ENCODE measurements at regions not wholly inside any gene's neighbourhood (a gene's known extent, or its start where the extent isn't known, plus 50 kb on each side); places are given as distances from the start of the nearest gene placed in this dataset.
A peak's percentile ranks its signal among the peaks of the same experiment; 100 is the strongest.
"Not testable (repeated sequence)": the region's sequence is repeated elsewhere in the genome, so short reads cannot be mapped to it uniquely, and the experiment has no call there.

DNA sequence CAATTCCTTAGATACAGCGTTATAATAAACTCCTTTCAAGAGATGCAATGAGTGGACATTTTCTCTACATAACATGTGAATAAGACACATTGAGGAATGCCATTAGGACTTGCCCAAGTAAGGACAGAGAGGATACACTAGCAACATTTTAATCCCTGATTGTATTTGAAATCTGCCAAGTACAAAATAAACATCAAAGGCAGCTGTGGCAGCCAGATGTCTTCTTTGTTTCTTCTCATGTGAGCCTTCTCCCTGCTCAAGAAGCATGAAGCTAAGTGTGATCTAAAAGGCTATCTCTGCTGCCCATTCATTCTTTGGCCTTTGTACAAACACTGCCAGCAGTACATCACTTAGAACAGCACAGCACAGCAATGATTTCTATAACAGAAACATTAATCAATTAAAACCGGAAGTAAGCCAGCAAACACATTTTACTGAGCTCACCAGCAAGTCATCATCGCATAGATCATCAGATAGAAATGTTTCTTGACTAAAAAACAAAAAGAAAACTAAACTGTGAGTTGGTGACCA, 364.0 kb downstream of the CNTN6 start:
- DNase-seq (ENCODE audit: low spot score): no peak

DNA sequence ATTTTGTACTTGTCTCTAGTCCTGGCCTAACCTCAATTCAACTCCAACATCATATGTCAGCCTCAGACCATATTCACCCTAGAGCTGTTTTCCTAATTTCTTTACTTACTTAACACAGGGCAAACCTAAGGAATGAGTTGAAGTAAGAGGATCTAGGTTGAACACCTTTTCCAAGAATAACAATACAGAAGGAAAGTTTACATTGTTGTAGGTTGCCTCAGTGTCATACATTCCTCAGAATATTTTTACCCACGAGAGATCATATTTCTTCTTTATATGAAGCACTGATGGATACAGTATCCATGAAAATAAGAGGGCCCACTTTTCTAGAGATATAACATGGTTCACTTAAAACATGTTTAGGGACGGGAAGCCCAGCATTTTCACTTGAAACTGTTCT, 369.5 kb downstream of the CNTN6 start:
- no peak for DNase-seq (ENCODE audit: low spot score)

DNA sequence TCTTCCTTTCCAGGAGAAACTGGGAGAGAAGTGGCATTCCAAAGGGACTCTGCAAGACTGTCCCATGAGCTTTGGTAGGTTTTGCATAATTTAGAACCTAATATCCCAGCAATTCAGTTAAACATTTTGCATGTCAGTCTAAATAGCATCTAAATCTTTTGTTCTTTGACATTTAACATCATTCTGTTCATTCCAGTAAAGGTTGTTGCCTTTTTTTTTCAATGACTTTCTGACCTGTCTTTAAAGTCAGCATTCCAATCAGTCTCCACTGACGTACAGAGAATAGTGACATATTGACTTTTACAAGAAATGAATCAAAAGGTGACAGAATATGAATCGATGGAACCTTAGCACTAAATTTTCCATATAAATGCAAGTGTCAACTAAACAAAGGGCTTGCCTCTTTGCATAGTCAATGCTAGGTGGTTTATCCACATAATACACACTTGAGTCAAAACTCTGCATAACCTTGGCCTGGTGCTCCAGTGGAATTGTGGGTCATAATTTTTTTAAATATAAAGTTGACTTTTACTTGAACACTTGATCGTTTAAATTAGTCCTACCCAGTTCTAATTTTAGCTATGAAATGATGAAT, 370.1 kb downstream of the CNTN6 start:
- DNase-seq (ENCODE audit: low spot score): no peak

DNA sequence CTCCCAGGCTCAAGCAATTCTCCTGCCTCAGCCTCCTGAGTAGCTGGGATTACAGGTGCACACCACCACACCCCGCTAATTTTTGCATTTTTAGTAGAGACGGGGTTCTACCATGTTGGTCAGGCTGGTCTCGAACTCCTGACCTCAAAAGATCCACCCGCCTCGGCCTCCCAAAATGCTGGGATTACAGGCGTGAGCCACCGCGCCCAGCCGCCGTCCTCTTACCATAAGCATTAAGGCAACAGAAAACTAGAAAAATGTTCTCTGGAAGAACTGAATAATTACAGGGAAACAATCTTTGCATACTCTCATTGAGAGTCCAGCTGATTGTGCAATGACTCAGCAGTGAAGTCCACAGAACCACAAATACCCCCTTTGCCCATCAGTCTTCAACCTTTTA, 372.3 kb downstream of the CNTN6 start:
- not testable (repeated sequence) for DNase-seq (ENCODE audit: low spot score)

DNA sequence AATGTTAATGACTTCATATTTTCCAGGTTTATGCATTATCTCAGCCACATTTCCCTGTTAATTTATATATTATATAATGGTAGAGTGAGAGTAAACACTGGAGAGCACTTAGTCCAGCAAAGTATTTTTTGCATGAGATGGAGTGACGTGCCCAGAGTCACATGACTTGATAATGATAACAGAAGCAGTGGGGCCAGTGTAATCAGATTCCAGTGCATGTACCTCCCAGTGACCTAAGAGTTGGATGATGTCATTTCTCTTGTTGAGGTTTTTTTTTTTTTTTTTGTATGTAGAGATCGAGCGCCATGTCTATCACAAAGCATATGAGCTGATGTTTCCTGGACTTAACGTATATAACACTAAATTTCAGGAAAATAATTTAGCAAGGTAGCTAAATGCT, 375.3 kb downstream of the CNTN6 start:
- no peak for DNase-seq (ENCODE audit: low spot score)

DNA sequence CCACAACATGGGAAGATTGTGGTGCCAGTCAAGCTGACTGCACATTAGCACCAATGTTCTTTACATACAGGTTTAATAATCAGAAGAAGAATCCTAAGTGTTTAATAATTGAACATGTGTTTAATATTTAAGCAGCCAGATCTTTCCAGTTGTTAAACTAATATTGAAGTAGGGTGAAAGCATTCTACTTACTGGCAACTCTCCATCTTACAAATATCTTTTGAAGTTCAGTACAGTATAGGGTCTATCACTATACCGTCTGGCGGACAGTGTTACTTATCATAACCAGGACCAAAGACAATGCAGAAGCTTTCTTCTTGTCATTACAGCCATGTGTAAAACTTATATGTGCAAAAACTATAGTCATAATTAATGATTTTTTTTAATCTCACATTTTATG, 376.4 kb downstream of the CNTN6 start:
- DNase-seq (ENCODE audit: low spot score): no peak

DNA sequence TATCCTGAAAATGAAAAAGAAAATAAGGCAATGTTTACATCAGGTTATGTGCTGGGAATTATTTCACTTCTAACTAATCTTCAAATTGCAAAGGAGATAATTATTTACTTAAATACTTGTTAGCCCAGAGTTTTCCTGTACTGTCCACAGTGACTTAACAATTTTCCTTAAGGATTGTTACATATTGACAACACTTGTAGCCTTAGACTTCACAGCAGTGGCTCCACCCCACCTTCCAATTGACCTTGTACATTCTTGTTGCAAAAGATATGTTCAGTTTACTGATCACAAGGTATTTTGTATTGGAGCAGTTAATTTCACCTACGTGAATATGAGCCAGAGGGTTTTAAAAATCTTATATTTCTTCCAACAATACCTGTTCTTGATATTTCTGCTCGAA, 376.9 kb downstream of the CNTN6 start:
- no peak for DNase-seq (ENCODE audit: low spot score)

DNA sequence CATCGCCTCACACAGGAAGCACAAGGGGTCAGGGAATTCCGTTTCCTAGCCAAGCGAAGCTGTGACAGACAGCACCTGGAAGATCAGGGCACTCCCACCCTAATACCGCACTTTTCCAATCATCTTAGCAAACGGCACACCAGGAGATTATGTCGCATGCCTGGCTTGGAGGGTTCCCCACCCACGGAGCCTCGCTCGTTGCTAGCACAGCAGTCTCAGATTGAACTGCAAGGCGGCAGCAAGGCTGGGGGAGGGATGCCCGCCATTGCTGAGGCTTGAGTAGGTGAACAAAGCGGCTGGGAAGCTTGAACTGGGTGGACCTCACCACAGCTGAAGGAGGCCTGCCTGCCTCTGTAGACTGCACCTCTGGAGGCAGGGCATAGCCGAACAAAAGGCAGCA, 384.8 kb downstream of the CNTN6 start:
- no peak for DNase-seq (ENCODE audit: low spot score)

DNA sequence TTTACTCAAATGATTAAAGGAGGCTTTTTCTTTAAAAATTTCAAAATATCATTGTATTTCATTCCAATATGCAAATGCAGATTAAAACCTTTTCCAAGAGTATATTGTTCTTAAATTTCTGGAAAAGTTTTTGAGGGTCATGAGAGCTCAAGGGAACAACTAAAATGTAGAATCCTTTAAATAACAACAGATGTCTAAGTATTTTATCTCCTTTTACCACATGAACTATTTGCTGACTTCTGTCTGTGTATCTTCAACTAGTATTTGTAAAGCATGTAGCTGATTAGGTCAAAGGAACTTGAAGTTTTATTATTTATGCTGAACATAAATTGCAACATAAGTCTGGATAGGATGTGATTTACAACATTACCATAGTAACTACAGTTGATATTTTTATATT, 402.6 kb downstream of the CNTN6 start:
- DNase-seq (ENCODE audit: low spot score): no peak

DNA sequence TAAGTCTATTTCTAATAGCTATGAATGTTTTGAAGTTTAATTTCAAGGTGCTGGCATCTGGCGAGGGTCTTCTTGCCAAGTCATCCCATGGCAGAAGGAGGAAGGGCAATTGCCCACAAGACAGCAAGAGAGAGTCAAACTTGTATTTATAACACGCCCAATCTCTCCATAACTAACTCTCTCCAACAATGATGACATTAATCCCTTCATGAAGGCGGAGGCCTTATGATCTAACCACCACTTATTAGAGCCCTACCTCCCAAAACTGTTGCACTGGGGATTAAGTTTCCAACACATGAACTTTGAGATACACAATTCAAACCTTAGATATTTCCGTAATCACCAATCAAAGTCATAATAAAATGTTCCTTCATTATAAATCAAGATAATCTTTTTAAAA, 406.9 kb downstream of the CNTN6 start:
- no peak for DNase-seq (ENCODE audit: low spot score)

DNA sequence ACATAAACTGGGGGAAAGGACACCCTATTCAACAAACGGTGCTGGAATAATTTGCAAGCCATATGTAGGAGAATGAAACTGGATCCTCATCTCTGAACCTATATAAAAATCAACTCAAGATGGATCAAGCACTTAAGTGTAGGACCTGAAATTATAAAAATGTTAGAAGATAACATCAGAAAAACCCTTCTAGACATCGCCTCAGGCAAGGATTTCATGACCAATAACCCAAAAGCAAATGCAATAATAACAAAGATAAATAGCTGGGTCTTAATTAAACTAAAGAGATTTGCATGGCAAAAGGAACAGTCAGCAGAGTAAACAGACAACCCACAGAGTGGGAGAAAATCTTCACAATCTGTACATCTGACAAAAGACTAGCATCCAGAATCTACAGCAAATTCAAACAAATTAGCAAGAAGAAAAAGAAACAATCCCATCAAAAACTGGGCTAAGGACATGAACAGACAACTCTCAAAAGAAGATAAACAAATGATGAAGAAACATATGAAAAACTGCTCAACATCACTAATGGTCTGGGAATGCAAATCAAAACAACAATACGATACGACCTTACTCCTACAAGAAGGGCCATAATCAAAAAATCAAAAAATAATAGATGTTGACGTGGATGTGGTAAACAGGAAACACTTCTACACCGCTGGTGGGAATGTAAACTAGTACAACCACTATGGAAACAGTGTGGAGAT, 408.7 kb downstream of the CNTN6 start:
- no peak for DNase-seq (ENCODE audit: low spot score)

DNA sequence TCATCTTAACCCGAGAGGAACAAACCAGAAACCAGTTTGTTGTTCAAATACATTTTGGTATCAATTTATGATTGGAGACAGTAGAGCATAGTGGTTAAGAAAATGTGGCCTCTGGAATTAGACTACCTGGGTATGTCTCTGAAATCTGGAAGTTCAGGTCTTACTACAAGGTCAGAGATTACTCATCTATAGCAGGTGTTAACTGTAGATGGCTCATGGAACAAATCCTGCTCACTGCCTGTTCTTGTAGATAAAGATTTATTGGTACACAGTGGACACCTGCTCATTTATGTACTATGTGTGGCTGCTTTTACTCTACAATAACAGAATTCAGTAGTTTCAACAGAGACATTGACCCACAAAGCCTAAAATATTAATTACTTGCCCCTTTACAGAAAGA, 413.3 kb downstream of the CNTN6 start:
- DNase-seq (ENCODE audit: low spot score): no peak

DNA sequence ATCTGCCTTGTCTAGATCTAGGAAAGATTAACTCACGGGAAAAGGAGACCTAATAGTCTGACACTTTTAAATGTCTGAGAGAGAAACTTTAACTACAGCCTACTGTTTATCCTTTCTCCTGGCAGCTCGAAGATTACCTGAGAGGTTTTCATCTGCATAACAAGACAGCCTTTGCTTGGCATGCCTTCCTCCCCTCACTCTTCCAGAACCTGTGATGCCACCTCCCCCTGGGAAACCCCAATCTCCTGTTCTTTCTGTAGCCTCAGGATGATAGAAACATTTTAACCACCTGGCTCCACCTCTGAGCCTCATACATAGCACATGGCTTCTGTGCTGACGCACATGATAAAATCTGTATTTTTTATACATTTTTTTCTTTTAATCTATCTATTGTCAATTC, 420.8 kb downstream of the CNTN6 start:
- DNase-seq (ENCODE audit: low spot score): no peak

DNA sequence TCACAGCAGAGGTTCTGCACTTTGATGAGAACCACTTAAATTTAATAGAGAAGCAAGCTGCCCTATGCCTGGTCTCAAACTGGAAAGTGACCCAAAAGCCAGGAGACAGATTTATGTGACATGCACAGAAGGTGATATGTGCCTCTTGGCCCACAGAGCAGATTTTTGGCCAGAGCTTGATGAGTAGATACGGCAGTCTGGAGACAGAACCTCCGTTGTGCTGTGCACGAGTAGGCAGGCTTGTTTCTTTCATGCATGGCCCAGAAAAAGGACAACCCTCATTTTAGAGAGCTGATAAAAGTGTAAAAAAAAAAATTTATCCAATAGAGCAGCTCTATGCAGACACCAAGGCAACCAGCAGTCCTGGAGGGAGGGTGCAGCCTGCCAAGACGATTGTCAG, 423.1 kb downstream of the CNTN6 start:
- DNase-seq (ENCODE audit: low spot score): peak; percentile 9

DNA sequence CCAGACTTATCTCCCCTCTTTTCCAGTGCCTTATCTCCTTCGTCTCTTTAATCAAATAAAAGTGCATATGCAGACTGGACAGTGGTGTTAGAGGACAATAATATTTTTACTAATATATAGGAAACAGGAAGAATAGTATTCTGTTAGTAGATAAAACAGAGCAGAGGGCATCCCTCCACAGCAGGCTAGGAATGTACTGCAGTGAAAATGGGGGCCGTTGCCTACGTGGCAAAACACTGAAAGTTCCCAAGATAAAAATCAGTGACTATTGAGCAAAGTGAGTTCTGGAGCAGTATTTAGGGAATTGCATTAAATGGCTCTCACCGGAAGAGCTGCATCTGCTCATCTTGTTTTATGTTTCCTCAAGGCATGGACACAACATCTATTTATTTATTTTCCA, 435.0 kb downstream of the CNTN6 start:
- no peak for DNase-seq (ENCODE audit: low spot score)

DNA sequence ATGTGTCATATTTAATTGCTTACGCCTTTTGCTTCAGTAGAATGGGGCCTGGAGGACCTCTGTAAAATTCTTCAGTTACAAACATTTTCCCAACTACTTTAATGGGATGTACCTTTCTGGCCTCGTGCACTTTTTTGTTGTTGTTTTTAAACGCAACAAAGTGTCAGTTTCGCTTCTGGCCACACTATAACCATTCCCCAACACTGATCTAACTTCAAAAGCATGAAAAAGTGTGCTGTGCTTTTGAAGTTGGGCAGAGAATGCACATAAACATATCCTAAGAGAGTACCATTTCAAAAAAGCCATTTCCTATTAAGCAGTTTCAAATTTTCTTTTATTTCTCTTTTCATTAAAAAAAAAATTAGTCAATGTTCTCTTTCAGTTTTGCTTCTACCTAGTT, 435.8 kb downstream of the CNTN6 start:
- no peak for DNase-seq (ENCODE audit: low spot score)

DNA sequence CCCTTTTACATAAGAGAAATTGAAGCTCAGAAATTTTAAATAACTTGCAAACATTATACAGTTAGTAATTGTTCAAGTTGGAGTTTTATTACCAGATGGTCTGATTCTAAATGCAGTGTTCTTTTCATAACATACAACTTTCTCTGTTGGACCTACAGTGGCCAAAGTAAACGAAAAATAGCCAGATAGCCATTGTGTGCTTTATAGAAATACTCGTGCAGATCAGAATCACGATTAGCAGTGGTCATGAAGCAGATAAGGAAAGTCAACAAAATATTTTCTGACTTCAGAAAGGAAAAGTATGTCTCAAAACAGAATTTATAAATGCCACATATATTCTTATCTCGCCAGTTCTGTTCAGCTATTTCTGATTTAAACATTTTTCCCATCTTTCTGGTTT, 436.9 kb downstream of the CNTN6 start:
- no peak for DNase-seq (ENCODE audit: low spot score)

DNA sequence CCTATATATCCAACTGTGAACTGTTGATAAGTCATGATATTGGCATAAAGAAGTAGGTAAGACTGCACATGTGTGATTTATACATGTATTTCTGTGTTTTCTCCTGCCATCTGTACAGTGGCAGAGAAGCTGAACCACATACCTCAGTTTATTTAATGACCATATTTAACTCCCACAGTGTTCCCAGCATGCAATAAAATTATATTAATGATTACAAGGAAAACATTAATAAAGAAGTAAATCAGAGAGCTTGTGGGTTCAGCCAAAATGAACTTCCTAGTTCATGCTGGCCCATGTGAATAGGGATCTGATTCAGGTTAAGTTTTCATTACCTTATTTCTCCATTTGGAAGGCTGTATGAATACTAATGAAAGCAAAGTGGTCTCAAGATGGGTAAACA, 439.2 kb downstream of the CNTN6 start:
- DNase-seq (ENCODE audit: low spot score): no peak

DNA sequence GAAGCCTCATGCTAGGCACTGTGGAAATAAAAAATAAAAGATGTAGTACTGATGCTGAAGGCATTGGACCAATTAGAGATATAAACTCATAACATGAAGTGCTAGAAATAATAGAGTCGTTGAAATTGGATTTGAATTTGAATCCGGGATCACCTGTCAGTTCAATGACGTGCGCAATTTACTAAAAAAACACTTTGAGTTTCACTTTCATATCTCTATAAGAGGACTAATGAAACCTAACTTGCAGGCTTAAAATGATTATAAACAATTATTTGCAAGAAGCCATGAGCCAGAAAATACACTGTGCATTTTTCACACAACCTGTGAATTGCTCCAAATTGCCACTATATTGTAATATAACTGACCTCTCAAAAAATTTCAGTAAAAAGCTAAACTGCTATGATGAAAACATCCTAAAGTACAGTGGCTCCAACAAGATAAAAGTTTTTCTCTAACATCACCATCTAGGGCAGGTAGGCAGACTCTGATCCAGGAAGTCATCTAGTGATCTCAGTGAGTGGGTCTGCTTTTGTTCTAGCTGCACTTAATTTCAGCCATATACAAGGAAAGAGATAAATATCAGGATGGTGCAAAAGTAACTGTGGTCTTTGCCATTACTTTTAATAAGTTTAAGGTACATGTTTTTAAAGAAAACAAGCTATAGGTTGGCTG, 440.2 kb downstream of the CNTN6 start:
- DNase-seq (ENCODE audit: low spot score): no peak

DNA sequence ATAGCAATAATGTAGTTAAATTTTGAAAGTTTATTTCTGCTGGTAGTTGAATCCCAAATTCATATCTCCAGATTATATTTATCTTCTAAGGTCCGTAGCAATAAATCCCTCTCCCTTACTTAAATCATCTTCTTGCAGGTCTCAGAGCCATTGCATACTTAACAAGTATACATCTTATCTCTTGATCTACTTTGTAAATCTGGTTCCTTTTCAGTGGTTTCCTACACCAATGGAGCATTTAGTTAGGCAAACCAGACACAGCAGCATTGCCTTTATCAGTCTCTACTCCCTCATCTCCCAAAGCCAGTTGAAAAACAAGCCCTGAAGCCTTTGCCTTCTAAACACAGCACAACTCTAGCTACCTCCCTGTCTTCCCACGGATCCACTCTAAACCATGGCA, 440.9 kb downstream of the CNTN6 start:
- DNase-seq (ENCODE audit: low spot score): no peak

DNA sequence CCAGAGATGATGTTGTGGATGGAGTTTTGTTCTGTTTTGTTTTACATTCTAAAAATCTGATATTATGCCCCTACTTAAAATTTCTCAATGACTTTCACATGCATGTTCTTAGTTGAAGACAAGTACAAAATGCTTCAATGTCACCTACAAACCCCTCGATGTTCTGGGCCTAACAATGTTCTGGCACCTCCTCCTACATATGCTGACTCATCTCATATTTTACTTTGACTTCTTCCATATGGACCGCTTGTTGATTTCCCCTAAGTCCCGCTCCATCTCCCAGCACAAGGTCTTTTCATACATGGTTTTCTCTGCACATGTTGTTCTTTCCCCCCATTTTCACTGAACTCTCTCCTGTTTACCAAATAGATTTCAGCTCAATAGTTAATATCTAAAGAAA, 441.4 kb downstream of the CNTN6 start:
- DNase-seq (ENCODE audit: low spot score): no peak

DNA sequence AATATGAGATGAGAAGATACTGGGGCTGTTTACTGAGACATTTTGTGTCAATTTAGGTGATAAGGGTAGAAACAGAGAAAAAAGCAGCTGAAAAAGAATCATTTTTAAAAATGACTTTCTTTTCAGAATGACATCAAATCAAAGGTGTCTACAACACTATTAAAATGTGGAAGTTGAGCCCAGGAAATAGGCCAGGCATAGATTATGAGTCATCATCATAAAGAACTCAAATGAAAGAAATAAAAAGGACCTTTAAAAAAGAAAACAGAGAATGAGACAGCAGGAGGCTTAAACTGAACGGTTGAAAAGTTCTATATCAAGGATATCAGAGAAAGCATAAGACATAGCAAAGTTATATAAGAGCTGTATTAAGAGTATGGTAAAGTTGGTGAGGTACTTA, 442.5 kb downstream of the CNTN6 start:
- DNase-seq (ENCODE audit: low spot score): no peak

DNA sequence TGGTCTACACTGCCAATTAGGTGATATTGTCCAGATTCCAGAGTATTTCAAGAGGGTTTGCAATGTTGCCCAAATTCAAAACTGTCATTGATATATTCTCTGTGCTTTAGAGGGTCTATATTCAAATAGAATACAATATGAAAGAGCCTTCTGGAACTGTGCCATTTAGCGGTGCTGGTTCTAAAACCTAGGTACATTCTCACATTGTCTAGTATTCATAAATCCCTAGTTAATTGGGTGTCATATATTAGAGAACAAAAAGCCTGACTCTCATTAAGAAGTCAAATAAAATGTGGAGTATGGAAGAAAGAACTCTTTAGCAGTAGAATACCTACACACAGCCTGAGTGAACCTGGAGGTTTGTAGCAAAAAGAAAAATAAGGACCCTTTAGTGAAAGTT, 447.9 kb downstream of the CNTN6 start:
- DNase-seq (ENCODE audit: low spot score): no peak

DNA sequence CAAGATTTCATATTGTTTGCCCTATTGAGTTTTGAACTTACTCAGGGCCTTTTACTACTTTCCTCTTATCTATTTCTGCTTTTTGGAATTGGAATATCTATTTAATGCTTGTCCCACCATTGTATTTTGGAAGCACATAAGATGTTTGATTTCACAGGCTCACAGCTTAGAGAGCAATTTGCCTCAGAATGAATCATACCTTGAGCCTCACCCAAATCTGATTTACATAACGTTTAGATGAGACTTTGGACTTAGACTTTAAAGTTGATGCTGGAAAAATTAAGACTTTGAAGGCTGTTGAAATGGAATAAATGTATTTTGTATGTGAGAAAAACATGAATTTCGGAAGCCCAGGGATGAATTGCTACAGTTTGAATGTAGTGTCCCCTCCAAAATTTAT, 458.9 kb downstream of the CNTN6 start:
- no peak for DNase-seq (ENCODE audit: low spot score)

Data from Ammon's horn (tissue), 1 donor.